Stomach smooth muscle (tissue), 2 donors: ENCODE measurements at regions not wholly inside any gene's neighbourhood (a gene's known extent, or its start where the extent isn't known, plus 50 kb on each side); places are given as distances from the start of the nearest gene placed in this dataset.

Source experiments
- H3K27ac ChIP-seq: one replicate; pipeline ENCODE4 v1.7.0; 2013; ENCODE audit warnings: mild to moderate bottlenecking, low read length, inconsistent platforms
- H3K27me3 ChIP-seq, 2 donors: one replicate each; pipeline ENCODE4 v1.7.0; 2013; ENCODE audit warnings: low read length in 2 of 2; ENCODE audit not compliant: insufficient read depth in 2 of 2, control insufficient read depth in 1 of 2
- H3K36me3 ChIP-seq, 2 donors: one replicate each; pipeline ENCODE4 v1.7.0; 2013; ENCODE audit warnings: low read length in 2 of 2; ENCODE audit not compliant: control insufficient read depth in 2 of 2, insufficient read depth in 2 of 2
- H3K4me1 ChIP-seq: one replicate; pipeline ENCODE4 v1.7.0; 2013; ENCODE audit warnings: low read length; ENCODE audit not compliant: control insufficient read depth, insufficient read depth
- H3K4me3 ChIP-seq, 2 donors: one replicate each; pipeline ENCODE4 v1.7.0; 2013; ENCODE audit warnings: low read length in 2 of 2
- H3K9ac ChIP-seq, 2 donors: one replicate each; pipeline ENCODE4 v1.7.0; 2013; ENCODE audit warnings: low read length in 2 of 2, mild to moderate bottlenecking in 1 of 2
- H3K9me3 ChIP-seq, 2 donors: one replicate each; pipeline ENCODE4 v1.7.0; 2013; ENCODE audit warnings: low read length in 2 of 2; ENCODE audit not compliant: control insufficient read depth in 2 of 2
- donor health status: healthy.
- donor health status: Pancreatic carcinoma.

DNA sequence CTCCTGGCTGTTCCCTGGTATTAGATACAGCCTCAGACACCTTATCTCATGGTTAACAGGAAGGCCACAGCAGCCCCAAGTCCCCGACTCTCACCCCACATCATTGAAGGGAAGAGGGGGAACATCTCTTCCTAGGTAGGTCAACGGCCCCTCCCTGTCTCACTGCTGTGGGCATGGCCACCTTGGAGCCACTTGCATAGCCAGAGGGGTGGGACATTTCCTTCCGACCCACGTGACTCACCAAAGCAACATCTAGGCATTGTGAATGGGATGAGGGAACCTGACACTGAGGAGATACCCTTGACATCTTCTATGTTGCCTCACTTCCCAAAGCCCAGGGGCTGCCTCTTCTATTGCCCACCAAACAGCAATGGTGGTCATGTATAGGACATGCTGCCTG, 68.5 kb upstream of the GPR26 start:
- Histone ChIP-seq H3K9me3 (peaks cover 0 to 4% of the 10 kb centered on the region in 2 donors), H3K9ac (no peak overlapping the region), H3K4me1 (no peaks in the 10 kb centered on the region), H3K27me3 (no peaks in the 10 kb centered on the region), H3K27ac (no peak overlapping the region), H3K36me3 (no peaks in the 10 kb centered on the region), H3K4me3 (no peak overlapping the region)

- no peak overlapping the region for H3K27ac ChIP-seq
- H3K4me3 ChIP-seq = no peak overlapping the region
- no peaks in the 10 kb centered on the region for H3K4me1 ChIP-seq
- no peaks in the 10 kb centered on the region for H3K36me3 ChIP-seq
- peaks cover 0 to 4% of the 10 kb centered on the region in 2 donors for H3K9me3 ChIP-seq
- H3K27me3 ChIP-seq = peaks cover 0 to 2% of the 10 kb centered on the region in 2 donors
- no peak overlapping the region for H3K9ac ChIP-seq
Observed at GRCh38 chr10:123599366-123599849, 66.7 kb upstream of the GPR26 start.

- peaks cover 0 to 2% of the 10 kb centered on the region in 2 donors for H3K27me3 ChIP-seq
- no peaks in the 10 kb centered on the region for H3K36me3 ChIP-seq
- peaks cover 0 to 4% of the 10 kb centered on the region in 2 donors for H3K9me3 ChIP-seq
- H3K27ac ChIP-seq = no peak overlapping the region
- no peaks in the 10 kb centered on the region for H3K4me1 ChIP-seq
- H3K4me3 ChIP-seq = no peak overlapping the region
- no peak overlapping the region for H3K9ac ChIP-seq
Observed at GRCh38 chr10:123600177-123600576, 66.0 kb upstream of the GPR26 start.

DNA sequence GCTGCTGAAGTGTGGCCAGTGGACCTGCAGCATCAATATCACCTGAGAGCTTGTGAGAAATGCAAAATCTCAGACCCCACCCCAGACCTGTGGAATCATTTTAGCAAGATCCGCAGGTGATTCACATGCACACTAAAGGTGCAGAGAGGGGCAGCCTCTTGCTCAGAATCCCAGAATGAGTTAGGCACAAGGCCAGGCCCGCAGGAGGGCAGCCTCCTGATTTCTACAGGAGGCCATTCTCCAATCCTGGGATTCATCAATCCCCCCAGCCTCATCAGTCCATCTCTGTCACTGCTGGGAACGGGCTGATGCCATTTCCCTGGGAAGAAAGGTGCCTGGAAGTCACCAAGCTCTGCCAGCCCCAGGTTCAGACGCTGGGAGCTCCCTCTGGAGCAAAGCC, 63.0 kb upstream of the GPR26 start:
- H3K4me3 ChIP-seq = no peak overlapping the region
- H3K27me3 ChIP-seq = peaks cover 0 to 2% of the 10 kb centered on the region in 2 donors
- H3K36me3 ChIP-seq = no peaks in the 10 kb centered on the region
- no peaks in the 10 kb centered on the region for H3K9me3 ChIP-seq
- H3K9ac ChIP-seq = no peak overlapping the region
- no peak overlapping the region for H3K27ac ChIP-seq
- H3K4me1 ChIP-seq = no peaks in the 10 kb centered on the region

GRCh38 chr10:123604506-123604905, 61.6 kb upstream of the GPR26 start:
- no peak overlapping the region for H3K27ac ChIP-seq
- no peak overlapping the region for H3K9ac ChIP-seq
- H3K4me1 ChIP-seq = no peaks in the 10 kb centered on the region
- H3K4me3 ChIP-seq = no peak overlapping the region
- no peaks in the 10 kb centered on the region for H3K9me3 ChIP-seq
- peaks cover 0 to 2% of the 10 kb centered on the region in 2 donors for H3K27me3 ChIP-seq
- H3K36me3 ChIP-seq = no peaks in the 10 kb centered on the region

- H3K27me3 ChIP-seq = peaks cover 0 to 2% of the 10 kb centered on the region in 2 donors
- no peaks in the 10 kb centered on the region for H3K9me3 ChIP-seq
- H3K9ac ChIP-seq = no peak overlapping the region
- no peaks in the 10 kb centered on the region for H3K36me3 ChIP-seq
- no peak overlapping the region for H3K27ac ChIP-seq
- H3K4me1 ChIP-seq = no peaks in the 10 kb centered on the region
- H3K4me3 ChIP-seq = no peak overlapping the region
Observed at GRCh38 chr10:123606006-123606405, 60.1 kb upstream of the GPR26 start.

DNA sequence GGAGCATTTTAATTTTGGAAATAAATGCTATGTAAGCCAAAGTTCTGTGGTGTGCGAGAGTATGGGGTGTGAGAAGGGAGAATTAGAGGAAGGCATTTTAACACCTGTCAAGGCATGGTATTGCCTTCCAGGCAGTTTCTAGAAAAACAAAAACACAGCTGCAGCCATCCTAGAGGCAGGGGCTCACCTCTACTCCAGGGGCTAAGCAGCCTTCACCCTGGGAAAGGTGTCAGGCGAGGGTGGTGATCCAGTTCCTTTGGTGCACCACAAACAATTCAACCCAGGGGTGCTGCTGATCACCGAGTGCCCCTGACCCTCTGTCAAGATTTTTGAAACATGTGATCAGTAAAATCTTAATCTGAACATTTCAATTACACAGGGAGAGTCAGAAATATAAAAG, 59.2 kb upstream of the GPR26 start:
- H3K36me3 ChIP-seq = no peaks in the 10 kb centered on the region
- no peaks in the 10 kb centered on the region for H3K4me1 ChIP-seq
- H3K27me3 ChIP-seq = peaks cover 0 to 2% of the 10 kb centered on the region in 2 donors
- no peak overlapping the region for H3K27ac ChIP-seq
- H3K9me3 ChIP-seq = no peaks in the 10 kb centered on the region
- H3K9ac ChIP-seq = no peak overlapping the region
- H3K4me3 ChIP-seq = no peak overlapping the region

GRCh38 chr10:123607386-123607785, 58.8 kb upstream of the GPR26 start:
- Histone ChIP-seq H3K4me1 (no peaks in the 10 kb centered on the region), H3K27ac (no peak overlapping the region), H3K36me3 (no peaks in the 10 kb centered on the region), H3K4me3 (no peak overlapping the region), H3K9me3 (no peaks in the 10 kb centered on the region), H3K9ac (no peak overlapping the region), H3K27me3 (peaks cover 0 to 2% of the 10 kb centered on the region in 2 donors)

- no peak overlapping the region for H3K4me3 ChIP-seq
- H3K27me3 ChIP-seq = peaks cover 0 to 2% of the 10 kb centered on the region in 2 donors
- H3K4me1 ChIP-seq = no peaks in the 10 kb centered on the region
- H3K36me3 ChIP-seq = no peaks in the 10 kb centered on the region
- H3K9ac ChIP-seq = no peak overlapping the region
- H3K9me3 ChIP-seq = no peaks in the 10 kb centered on the region
- H3K27ac ChIP-seq = no peak overlapping the region
Observed at GRCh38 chr10:123608047-123608446, 58.1 kb upstream of the GPR26 start.

DNA sequence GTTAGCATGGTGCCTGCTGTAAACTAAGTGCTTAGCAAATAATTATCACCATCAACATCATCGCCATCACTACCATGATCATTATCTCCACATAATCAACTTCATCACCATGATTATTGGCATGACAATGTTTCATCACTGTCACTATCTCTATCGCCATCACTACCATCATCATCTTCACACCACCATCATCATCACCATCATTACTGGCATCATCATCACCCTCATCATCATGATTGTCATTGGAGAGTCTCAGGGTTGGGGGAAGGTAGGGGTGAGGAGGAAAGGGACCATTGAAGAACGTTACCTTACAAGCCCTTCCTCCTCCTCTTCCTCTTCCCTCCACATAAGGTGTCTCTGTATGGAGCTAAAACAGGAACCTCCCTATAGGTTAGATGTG, 54.9 kb upstream of the GPR26 start:
- Histone ChIP-seq H3K9ac (no peak overlapping the region), H3K27ac (no peak overlapping the region), H3K36me3 (no peaks in the 10 kb centered on the region), H3K9me3 (no peaks in the 10 kb centered on the region), H3K27me3 (no peaks in the 10 kb centered on the region), H3K4me3 (no peak overlapping the region), H3K4me1 (no peaks in the 10 kb centered on the region)

- Histone ChIP-seq H3K9ac (no peak overlapping the region), H3K36me3 (no peaks in the 10 kb centered on the region), H3K4me3 (no peak overlapping the region), H3K27ac (no peak overlapping the region), H3K27me3 (no peaks in the 10 kb centered on the region), H3K4me1 (no peaks in the 10 kb centered on the region), H3K9me3 (no peaks in the 10 kb centered on the region)
Observed at GRCh38 chr10:123611876-123612275, 54.3 kb upstream of the GPR26 start.
